Loucy (cell line): ENCODE measurements at regions not wholly inside any gene's neighbourhood (a gene's known extent, or its start where the extent isn't known, plus 50 kb on each side); places are given as distances from the start of the nearest gene placed in this dataset.

ENCODE experiments used
- EZH2phosphoT487 ChIP-seq: fragments of 200-600 bp; IDR thresholded peaks from 2 replicates; pipeline ENCODE4 v1.6.1; 2018; ENCODE audit warnings: antibody characterized with exemption, mild to moderate bottlenecking, moderate library complexity, borderline replicate concordance
- TF ChIP-seq, protein P1 (sequence below): fragments of 200-600 bp; sonication (generic); conservative IDR thresholded peaks from 2 replicates; pipeline ENCODE4 v1.5.1; 2014; ENCODE audit warnings: mild to moderate bottlenecking, antibody characterized with exemption, low read length

DNA sequence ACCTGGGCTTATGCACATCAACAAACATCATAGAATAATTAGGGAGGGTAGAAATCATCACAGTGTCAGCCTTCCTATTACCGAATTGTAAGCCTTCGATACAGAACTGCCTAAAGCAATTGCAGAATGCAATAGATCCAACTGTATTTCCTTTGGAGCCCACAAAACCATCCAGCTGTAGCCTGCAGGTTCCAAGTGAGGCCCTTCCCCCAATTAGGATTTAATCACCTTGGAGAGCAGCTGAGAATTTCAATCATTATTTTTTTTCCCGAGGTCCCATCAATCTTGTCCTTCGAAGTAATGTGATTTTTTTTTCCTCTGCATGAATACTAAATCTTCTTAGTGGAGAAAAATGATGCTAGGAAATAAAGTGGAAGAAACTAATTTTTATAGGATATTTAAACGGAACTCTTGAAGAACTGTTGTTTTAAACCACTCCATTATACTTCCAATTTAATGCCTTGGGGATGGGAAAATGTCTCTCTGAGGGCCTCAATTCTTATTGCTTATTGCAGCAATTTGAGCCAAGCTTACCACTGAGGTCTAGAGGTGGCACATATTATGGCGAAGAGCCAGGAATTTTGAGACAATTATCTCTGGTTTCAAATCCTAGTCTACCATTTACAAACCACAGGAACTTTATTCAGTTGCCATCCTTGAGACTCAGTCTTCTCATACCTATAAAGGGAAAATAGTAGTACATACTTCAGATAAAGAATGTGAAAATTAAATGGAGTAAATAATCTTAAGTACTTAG, 953.4 kb upstream of the IGFBP7 start:
- TF ChIP-seq, protein P1, sequence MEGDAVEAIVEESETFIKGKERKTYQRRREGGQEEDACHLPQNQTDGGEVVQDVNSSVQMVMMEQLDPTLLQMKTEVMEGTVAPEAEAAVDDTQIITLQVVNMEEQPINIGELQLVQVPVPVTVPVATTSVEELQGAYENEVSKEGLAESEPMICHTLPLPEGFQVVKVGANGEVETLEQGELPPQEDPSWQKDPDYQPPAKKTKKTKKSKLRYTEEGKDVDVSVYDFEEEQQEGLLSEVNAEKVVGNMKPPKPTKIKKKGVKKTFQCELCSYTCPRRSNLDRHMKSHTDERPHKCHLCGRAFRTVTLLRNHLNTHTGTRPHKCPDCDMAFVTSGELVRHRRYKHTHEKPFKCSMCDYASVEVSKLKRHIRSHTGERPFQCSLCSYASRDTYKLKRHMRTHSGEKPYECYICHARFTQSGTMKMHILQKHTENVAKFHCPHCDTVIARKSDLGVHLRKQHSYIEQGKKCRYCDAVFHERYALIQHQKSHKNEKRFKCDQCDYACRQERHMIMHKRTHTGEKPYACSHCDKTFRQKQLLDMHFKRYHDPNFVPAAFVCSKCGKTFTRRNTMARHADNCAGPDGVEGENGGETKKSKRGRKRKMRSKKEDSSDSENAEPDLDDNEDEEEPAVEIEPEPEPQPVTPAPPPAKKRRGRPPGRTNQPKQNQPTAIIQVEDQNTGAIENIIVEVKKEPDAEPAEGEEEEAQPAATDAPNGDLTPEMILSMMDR = no peak
- TF ChIP-seq EZH2phosphoT487 = no peak
